VCaP (cell line): ENCODE measurements at regions not wholly inside any gene's neighbourhood (a gene's known extent, or its start where the extent isn't known, plus 50 kb on each side); places are given as distances from the start of the nearest gene placed in this dataset.
"Not testable (repeated sequence)": the region's sequence is repeated elsewhere in the genome, so short reads cannot be mapped to it uniquely, and the experiment has no call there.

ENCODE experiments used
- H3K27ac ChIP-seq: fragments of 450-650 bp; 2 replicates; pipeline ENCODE4 v1.5.1; 2017
- TF ChIP-seq, protein P1 (sequence below): fragments of 450-650 bp; conservative IDR thresholded peaks from 2 replicates; pipeline ENCODE4 v1.5.1; 2017; ENCODE audit warnings: mild to moderate bottlenecking, moderate library complexity

DNA sequence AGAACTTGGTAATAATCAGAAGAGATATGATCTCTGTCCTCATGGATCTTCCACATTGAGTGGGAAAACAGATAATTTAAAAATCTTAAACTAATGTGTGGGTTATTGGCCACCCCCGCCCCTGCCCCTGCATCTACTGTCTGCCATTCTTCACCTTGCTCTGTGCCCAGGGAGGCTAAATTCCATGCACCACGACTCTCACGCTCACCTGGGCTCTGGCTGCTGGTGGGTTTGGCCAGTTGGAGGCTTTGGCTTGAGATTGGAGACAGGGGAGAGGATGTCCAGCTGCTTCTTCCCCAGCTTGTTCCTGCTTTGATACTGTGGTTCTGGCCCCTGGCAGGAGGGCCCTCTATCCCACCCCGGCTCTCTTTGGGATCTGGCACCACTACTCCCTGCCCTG is 127.9 kb downstream of the IRX5 start:
- H3K27ac ChIP-seq = no peak overlapping the region
- TF ChIP-seq, protein P1, sequence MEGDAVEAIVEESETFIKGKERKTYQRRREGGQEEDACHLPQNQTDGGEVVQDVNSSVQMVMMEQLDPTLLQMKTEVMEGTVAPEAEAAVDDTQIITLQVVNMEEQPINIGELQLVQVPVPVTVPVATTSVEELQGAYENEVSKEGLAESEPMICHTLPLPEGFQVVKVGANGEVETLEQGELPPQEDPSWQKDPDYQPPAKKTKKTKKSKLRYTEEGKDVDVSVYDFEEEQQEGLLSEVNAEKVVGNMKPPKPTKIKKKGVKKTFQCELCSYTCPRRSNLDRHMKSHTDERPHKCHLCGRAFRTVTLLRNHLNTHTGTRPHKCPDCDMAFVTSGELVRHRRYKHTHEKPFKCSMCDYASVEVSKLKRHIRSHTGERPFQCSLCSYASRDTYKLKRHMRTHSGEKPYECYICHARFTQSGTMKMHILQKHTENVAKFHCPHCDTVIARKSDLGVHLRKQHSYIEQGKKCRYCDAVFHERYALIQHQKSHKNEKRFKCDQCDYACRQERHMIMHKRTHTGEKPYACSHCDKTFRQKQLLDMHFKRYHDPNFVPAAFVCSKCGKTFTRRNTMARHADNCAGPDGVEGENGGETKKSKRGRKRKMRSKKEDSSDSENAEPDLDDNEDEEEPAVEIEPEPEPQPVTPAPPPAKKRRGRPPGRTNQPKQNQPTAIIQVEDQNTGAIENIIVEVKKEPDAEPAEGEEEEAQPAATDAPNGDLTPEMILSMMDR = no peak

DNA sequence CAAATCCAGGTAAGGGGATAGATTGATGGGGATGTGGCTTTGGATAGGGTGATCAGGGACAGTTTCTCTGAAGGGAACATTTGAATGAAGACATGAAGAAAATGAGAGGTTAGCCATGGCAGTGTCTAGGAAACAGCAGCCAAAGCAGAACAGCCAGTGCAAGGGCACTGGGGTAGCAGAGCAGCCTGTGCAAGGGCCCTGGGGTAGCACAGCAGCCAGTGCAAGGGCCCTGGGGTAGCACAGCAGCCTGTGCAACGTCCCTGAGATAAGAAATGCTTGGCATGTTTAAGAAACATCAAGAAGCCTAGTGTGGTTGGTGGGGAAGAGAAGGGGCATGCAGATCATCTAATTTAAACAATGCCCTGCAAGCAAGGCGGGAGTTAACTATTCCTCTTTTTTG is 128.5 kb downstream of the IRX5 start:
- TF ChIP-seq, protein P1 = no peak
- H3K27ac ChIP-seq = no peak overlapping the region

DNA sequence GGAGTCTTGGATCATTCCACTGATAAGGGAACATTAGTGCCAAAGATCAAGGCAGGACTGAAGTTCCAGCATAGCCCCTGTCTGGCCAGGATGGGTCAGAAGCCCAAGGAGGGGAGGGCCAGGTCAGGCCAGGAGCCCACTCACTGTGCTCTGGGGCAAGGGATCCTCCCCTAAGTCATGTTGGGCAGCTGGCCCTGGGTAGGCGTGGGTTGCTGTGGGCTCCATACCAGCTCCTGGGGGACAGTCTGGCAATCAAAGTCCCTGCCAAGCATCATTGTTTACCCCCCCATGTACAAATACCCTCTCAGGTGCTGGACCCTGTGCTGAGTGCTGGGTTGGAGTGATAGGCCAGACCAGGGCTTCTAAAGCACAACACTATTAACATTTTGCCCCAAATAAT is 130.5 kb downstream of the IRX5 start:
- TF ChIP-seq, protein P1 = no peak
- H3K27ac ChIP-seq = no peak overlapping the region

DNA sequence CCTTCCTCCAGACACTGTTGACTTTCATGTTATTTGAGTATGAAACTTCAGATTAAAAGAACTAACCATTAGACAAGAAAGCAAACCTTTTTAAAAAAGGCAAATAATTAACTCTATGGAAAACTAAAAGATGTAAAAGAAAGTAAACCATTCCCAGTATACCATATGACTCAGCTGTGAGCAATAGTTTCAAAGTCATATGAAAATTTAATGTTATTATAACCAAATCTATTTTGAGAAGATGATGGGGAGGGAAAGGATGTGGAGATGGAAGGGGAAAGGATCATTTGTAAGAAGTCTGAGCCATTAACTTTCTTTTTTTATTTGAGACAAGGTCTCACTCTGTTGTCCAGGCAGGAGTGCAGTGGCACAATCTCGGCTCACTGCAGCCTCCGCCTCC is 131.8 kb downstream of the IRX5 start:
- TF ChIP-seq, protein P1 = no peak
- H3K27ac ChIP-seq = no peak overlapping the region

DNA sequence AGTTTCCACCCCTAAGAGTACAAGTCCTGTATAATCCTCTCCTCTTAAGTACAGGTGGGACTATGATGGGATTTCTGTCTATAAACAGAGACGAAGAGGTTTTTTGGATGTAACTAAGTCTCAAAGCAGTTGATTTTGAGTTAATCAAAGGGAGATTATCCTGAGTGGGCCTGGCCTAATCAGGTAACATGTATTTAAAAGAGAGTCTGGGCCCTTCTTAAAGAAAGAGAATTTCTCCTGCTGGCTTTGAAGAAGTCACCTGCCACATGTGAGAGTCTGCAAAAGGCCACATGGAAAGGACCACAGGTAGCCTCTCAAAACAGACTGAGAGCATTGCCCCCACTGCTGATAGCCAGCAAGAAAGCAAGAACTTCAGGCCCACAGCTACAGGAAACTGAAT is 142.3 kb downstream of the IRX5 start:
- H3K27ac ChIP-seq = no peak overlapping the region
- TF ChIP-seq, protein P1 = no peak

DNA sequence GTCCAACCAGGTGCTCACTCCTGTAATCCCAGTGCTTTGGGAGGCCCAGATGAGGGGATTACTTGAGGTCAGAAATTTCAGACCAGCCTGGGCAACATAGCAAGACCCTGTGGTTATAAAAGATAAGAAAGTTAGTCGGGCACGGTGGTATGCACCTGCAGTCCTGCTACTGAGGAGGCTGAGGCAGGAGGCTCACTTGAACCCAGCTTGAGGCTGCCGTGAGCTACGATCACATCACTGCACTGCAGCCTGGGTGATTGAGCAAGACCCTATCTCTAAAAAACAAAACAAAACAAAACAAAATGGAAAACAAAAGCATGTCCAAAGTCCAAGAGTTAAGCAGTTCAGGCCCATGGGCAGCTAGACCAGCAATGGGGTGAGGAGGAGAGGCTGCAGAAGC is 143.2 kb downstream of the IRX5 start:
- TF ChIP-seq, protein P1 = no peak
- no peak overlapping the region for H3K27ac ChIP-seq

DNA sequence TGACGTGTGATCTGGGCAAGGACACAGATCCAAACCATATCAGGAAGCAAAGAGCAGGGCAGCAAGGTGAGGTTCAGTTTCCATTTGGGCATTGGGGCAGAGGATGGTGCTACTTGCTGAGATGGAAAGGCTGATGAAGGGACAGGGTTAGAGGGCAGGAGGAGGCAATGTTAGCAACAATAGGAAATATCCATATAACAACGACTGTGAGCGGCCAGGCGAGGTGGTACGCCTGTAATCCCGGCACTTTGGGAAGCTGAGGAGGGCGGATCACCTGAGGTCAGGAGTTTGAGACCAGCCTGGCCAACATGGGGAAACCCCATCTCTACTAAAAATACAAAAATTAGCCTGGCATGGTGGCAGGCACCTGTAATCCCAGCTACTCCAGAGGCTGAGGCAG is 144.5 kb downstream of the IRX5 start:
- not testable (repeated sequence) for H3K27ac ChIP-seq

DNA sequence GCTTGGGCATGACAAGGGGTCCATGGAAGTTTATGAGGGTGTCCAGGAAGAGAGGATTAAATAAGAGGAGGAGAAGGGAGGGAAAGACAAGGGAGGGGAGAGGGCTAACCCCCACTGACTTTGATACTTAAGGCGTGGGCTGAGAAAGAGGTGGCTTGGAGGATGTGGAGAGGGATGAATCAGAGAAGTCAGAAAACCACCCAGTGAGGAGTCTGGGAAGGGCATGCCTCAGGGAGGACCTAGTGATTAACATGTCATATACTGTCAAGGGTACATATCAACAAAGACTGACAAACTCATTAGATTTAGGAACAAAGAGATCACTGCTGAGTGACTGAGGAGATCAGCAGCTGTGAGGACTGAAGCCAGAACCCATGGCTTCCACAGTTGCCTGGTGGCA is 145.4 kb downstream of the IRX5 start:
- TF ChIP-seq, protein P1 = no peak
- no peak overlapping the region for H3K27ac ChIP-seq
